H1 (cell line): ENCODE measurements at regions not wholly inside any gene's neighbourhood (a gene's known extent, or its start where the extent isn't known, plus 50 kb on each side); places are given as distances from the start of the nearest gene placed in this dataset.

ENCODE experiments used
- CTCF ChIA-PET: fragments of 300-600 bp; sonication (Branson Sonifier 250); formaldehyde crosslinking; loops from one replicate; lab custom pipeline; 2021; ENCODE audit not compliant: partially characterized antibody; lab: Charles Lee
- POLR2A ChIA-PET: fragments of 300-600 bp; sonication (Branson Sonifier 250); formaldehyde crosslinking; loops from one replicate; lab custom pipeline; 2021; ENCODE audit warnings: inconsistent platforms; ENCODE audit not compliant: partially characterized antibody; lab: Charles Lee
- DNase-seq, 2 experiments: peaks; one replicate each; pipeline versions ENCODE4 v3.0.0 to v3.0.0-alpha.2; 2010 to 2022; ENCODE audit warnings: low spot score in 2 of 2, low read depth in 1 of 2, mixed read lengths in 1 of 2
- FAIRE-seq: peaks from 2 replicates; lab custom pipeline; 2011; peaks lifted over from hg19 to GRCh38; lab: Jason Lieb, UNC
- H2AFZ ChIP-seq: 2 replicates; pipeline ENCODE4 v1.8.1; 2012; ENCODE audit warnings: low read length, inconsistent platforms
- H2AK5ac ChIP-seq: 2 replicates; pipeline ENCODE4 v1.6.1; 2013; ENCODE audit warnings: low read depth, low read length
- H2BK120ac ChIP-seq: replicated peaks from 2 replicates; pipeline ENCODE3; 2013; ENCODE audit warnings: low read depth, low read length, inconsistent platforms
- H2BK12ac ChIP-seq: 2 replicates; pipeline ENCODE4 v1.6.1; 2013; ENCODE audit warnings: low read depth, low read length
- H2BK15ac ChIP-seq: 2 replicates; pipeline ENCODE4 v1.6.1; 2013; ENCODE audit warnings: low read length
- H2BK20ac ChIP-seq: 2 replicates; pipeline ENCODE4 v1.6.1; 2013; ENCODE audit warnings: low read length
- H2BK5ac ChIP-seq: 2 replicates; pipeline ENCODE4 v1.6.1; 2013; ENCODE audit warnings: low read depth, low read length
- H3K14ac ChIP-seq: 2 replicates; pipeline ENCODE4 v1.6.1; 2013; ENCODE audit warnings: inconsistent platforms; ENCODE audit not compliant: insufficient read length
- H3K18ac ChIP-seq: 2 replicates; pipeline ENCODE4 v1.6.1; 2013; ENCODE audit warnings: low read length; ENCODE audit errors: extremely low read depth
- H3K23ac ChIP-seq: 2 replicates; pipeline ENCODE4 v1.6.1; 2013; ENCODE audit warnings: inconsistent platforms; ENCODE audit not compliant: insufficient read length
- H3K23me2 ChIP-seq: 2 replicates; pipeline ENCODE4 v1.6.1; 2013; ENCODE audit warnings: low read depth, low read length
- H3K27ac ChIP-seq: 2 replicates; pipeline ENCODE4 v1.6.1; 2011; ENCODE audit warnings: low read depth, low read length, inconsistent platforms
- H3K27me3 ChIP-seq, 4 experiments: replicated peaks in 1 of 4; 1 replicate in 1 of 4; 2 replicates in 3 of 4; pipeline versions ENCODE4 v1.6.1 to v1.8.1; 2011 to 2013; ENCODE audit warnings: low read length in 3 of 4, mild to moderate bottlenecking in 3 of 4, inconsistent platforms in 2 of 4, mixed read lengths in 2 of 4, moderate library complexity in 1 of 4; ENCODE audit not compliant: control insufficient read depth in 3 of 4, insufficient read depth in 3 of 4; ENCODE audit errors: extremely low read depth in 1 of 4
- H3K36me3 ChIP-seq, 4 experiments: 2 replicates each; pipeline versions ENCODE4 v1.6.1 to v1.8.1; 2011 to 2013; ENCODE audit warnings: mild to moderate bottlenecking in 4 of 4, low read length in 3 of 4, moderate library complexity in 2 of 4, control low read depth in 1 of 4, inconsistent platforms in 1 of 4; ENCODE audit not compliant: insufficient read depth in 4 of 4, control insufficient read depth in 2 of 4
- H3K4ac ChIP-seq: replicated peaks from 2 replicates; pipeline ENCODE3; 2013; ENCODE audit warnings: low read length, low read depth, mixed read lengths, inconsistent platforms; ENCODE audit not compliant: insufficient read length
- H3K4me1 ChIP-seq, 4 experiments: replicated peaks in 1 of 4; 1 replicate in 1 of 4; 2 replicates in 3 of 4; pipeline versions ENCODE4 v1.6.1 to v1.8.1; 2011 to 2013; ENCODE audit warnings: low read length in 3 of 4, inconsistent platforms in 2 of 4, mixed read lengths in 1 of 4; ENCODE audit not compliant: insufficient read depth in 4 of 4, control insufficient read depth in 3 of 4
- H3K4me2 ChIP-seq, 2 experiments: 2 replicates each; pipeline versions ENCODE4 v1.6.1 to v1.8.1; 2011 to 2013; ENCODE audit warnings: low read depth in 2 of 2, low read length in 2 of 2, control low read depth in 1 of 2, inconsistent platforms in 1 of 2, mild to moderate bottlenecking in 1 of 2; ENCODE audit not compliant: insufficient read depth in 1 of 2
- H3K4me3 ChIP-seq, 4 experiments: fragments of 200-600, 300-600 bp in 1 of 4; sonication (generic), shearing (Covaris generic), sonication (Bioruptor Twin) in 1 of 4; 2 replicates each; pipeline versions ENCODE4 v1.5.1 to v1.8.1; 2011 to 2016; ENCODE audit warnings: low read length in 4 of 4, low read depth in 3 of 4, control low read depth in 2 of 4, inconsistent platforms in 2 of 4, mild to moderate bottlenecking in 2 of 4, mixed read lengths in 1 of 4, moderate library complexity in 1 of 4; ENCODE audit not compliant: insufficient read depth in 2 of 4; ENCODE audit errors: extremely low read depth in 1 of 4
- H3K56ac ChIP-seq: replicated peaks from 2 replicates; pipeline ENCODE3; 2013; ENCODE audit warnings: low read depth, mild to moderate bottlenecking, mixed read lengths, low read length, inconsistent platforms; ENCODE audit not compliant: insufficient read length
- H3K79me1 ChIP-seq: 2 replicates; pipeline ENCODE4 v1.6.1; 2013; ENCODE audit warnings: low read depth, low read length, control low read depth
- H3K79me2 ChIP-seq, 2 experiments: 2 replicates each; pipeline versions ENCODE4 v1.6.1 to v1.8.1; 2012 to 2013; ENCODE audit warnings: low read length in 2 of 2, mild to moderate bottlenecking in 2 of 2, inconsistent platforms in 1 of 2; ENCODE audit not compliant: insufficient read depth in 2 of 2, control insufficient read depth in 1 of 2
- H3K9ac ChIP-seq, 4 experiments: replicated peaks in 1 of 4; 1 replicate in 1 of 4; 2 replicates in 3 of 4; pipeline versions ENCODE4 v1.6.1 to v1.8.1; 2011 to 2013; ENCODE audit warnings: low read depth in 3 of 4, low read length in 3 of 4, control low read depth in 2 of 4, mild to moderate bottlenecking in 2 of 4, moderate library complexity in 2 of 4, inconsistent platforms in 1 of 4; ENCODE audit errors: extremely low read depth in 1 of 4
- H3K9me3 ChIP-seq, 2 experiments: 2 replicates each; pipeline versions ENCODE4 v1.6.1 to v1.8.1; 2012 to 2013; ENCODE audit warnings: mild to moderate bottlenecking in 2 of 2, moderate library complexity in 2 of 2, control low read depth in 1 of 2, inconsistent platforms in 1 of 2, low read depth in 1 of 2, low read length in 1 of 2, mixed read lengths in 1 of 2; ENCODE audit not compliant: insufficient read depth in 2 of 2
- H4K20me1 ChIP-seq, 2 experiments: replicated peaks in 1 of 2; 2 replicates each; pipeline versions ENCODE3 to v1.8.1; 2011 to 2013; ENCODE audit warnings: inconsistent platforms in 2 of 2, low read length in 2 of 2, mild to moderate bottlenecking in 1 of 2; ENCODE audit not compliant: insufficient read depth in 2 of 2, control insufficient read depth in 1 of 2
- H4K5ac ChIP-seq: 2 replicates; pipeline ENCODE4 v1.6.1; 2013; ENCODE audit warnings: low read length, low read depth, mixed read lengths, inconsistent platforms; ENCODE audit not compliant: insufficient read length
- H4K8ac ChIP-seq: 2 replicates; pipeline ENCODE4 v1.8.0; 2013; ENCODE audit warnings: mild to moderate bottlenecking, moderate library complexity, low read length, inconsistent platforms; ENCODE audit not compliant: insufficient read depth; ENCODE audit errors: extremely low read depth
- H4K91ac ChIP-seq: replicated peaks from 2 replicates; pipeline ENCODE3; 2013; ENCODE audit warnings: low read length, mixed read lengths, inconsistent platforms; ENCODE audit not compliant: insufficient read length
- WGBS, 2 experiments: shearing (Covaris generic) in 1 of 2; methylation state at CpG; one replicate each; pipeline versions ENCODE4 v1.1.6 to v1.1.7; 2013 to 2015; ENCODE audit warnings: low lambda C conversion rate in 2 of 2, mixed read lengths in 2 of 2, inconsistent platforms in 1 of 2, low coverage in 1 of 2, missing lambda C conversion rate in 1 of 2; ENCODE audit not compliant: insufficient replicate concordance in 2 of 2, insufficient coverage in 1 of 2, insufficient read length in 1 of 2; ENCODE audit errors: extremely low coverage in 1 of 2, missing lambda C conversion rate in 1 of 2; 5-methylcytosine and 5-hydroxymethylcytosine counted together

DNA sequence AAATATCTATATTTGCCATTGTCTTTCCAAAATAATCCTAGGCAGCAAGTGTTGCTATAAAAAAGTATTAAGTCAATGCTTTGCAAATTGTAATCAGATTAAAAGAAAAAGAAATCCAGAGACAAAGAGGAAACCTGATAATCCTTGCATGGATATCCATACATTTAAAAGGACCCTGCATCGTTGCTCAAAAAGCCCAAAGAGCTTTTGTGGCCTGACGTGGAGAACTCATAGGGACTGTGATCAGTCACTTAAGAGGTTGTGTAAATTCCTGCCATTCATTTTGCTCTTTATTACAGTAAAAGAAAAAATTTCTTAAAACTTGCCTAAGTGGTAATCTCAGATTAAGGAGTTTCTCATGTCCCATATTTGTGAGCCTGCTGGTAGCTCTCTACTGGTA is 392.6 kb downstream of the C12orf75 start:
- FAIRE-seq (no peak), DNase-seq (no peak)
- no peak overlapping the region for H2BK5ac ChIP-seq
- WGBS, 2 experiments, result 83% methylated on average over 2 of the region's 2 CpGs; no CpG with 5 or more reads in 1 of the 2 experiments
- H2AFZ ChIP-seq, result no peak overlapping the region
- no peak overlapping the region for H4K8ac ChIP-seq
- H3K4me3 ChIP-seq, result no peak overlapping the region
- H4K20me1 ChIP-seq, result no peaks in the 10 kb centered on the region
- POLR2A ChIA-PET, result interaction anchor here (0.7 to 0.8 kb wide), 2 partner anchors 17 to 21 kb away, joined by 3 read pairs; no protein-coding TSS in a partner anchor
- H3K79me2 ChIP-seq, result no peaks in the 10 kb centered on the region
- no peaks in the 10 kb centered on the region for H3K23me2 ChIP-seq
- no peaks in the 10 kb centered on the region for H3K79me1 ChIP-seq
- H3K56ac ChIP-seq, result no peak overlapping the region
- no peak overlapping the region for H2BK12ac ChIP-seq
- H2AK5ac ChIP-seq, result no peak overlapping the region
- no peak overlapping the region for H3K18ac ChIP-seq
- no peak overlapping the region for H3K27ac ChIP-seq
- H2BK15ac ChIP-seq, result no peak overlapping the region
- H4K91ac ChIP-seq, result no peak overlapping the region
- no peak overlapping the region for H3K14ac ChIP-seq
- H3K23ac ChIP-seq, result no peak overlapping the region
- H2BK20ac ChIP-seq, result no peak overlapping the region
- H3K4me2 ChIP-seq, result no peak overlapping the region
- no peak overlapping the region for H3K4ac ChIP-seq
- H3K36me3 ChIP-seq, result no peaks in the 10 kb centered on the region
- no peak overlapping the region for H3K9ac ChIP-seq
- H3K9me3 ChIP-seq, result no peaks in the 10 kb centered on the region
- no peak overlapping the region for H2BK120ac ChIP-seq
- H3K4me1 ChIP-seq, result peaks cover 0 to 10% (median 1%) of the 10 kb centered on the region in 4 experiments; a peak in 2 of 7 replicates
- no peak overlapping the region for H4K5ac ChIP-seq
- CTCF ChIA-PET, result interaction anchor here (1.5 to 1.6 kb wide), 3 partner anchors 13 to 18 kb away, joined by 4 to 6 read pairs (median 4); no protein-coding TSS in a partner anchor
- no peaks in the 10 kb centered on the region for H3K27me3 ChIP-seq
